SK-N-SH (cell line): ENCODE measurements at regions not wholly inside any gene's neighbourhood (a gene's known extent, or its start where the extent isn't known, plus 50 kb on each side); places are given as distances from the start of the nearest gene placed in this dataset.

Experiments
- CTCF ChIA-PET: fragments of 300-600, 350-600 bp; formaldehyde crosslinking; extraction: SDS; loops from one replicate; lab custom pipeline; 2021; lab: Yijun Ruan, JAX
- POLR2A ChIA-PET: fragments of 350-600 bp; sonication (Branson Sonifier 250); formaldehyde crosslinking; extraction: SDS; loops from one replicate; lab custom pipeline; 2020; ENCODE audit warnings: antibody characterized with exemption, inconsistent platforms; lab: Yijun Ruan, JAX
- DNase-seq: peaks from one replicate; pipeline ENCODE4 v3.0.0; 2012
- H2AFZ ChIP-seq: fragments of 200-600 bp; sonication (generic); 2 replicates; pipeline ENCODE4 v1.8.1; 2016; ENCODE audit warnings: antibody characterized with exemption, mild to moderate bottlenecking, low read depth
- H3F3A ChIP-seq: fragments of 200-600 bp; sonication (generic); replicated peaks from 2 replicates; pipeline ENCODE3; 2016; ENCODE audit warnings: antibody characterized with exemption, mild to moderate bottlenecking; ENCODE audit not compliant: insufficient read depth
- H3K27ac ChIP-seq, 2 experiments: fragments of 200-500 bp in 1 of 2; fragments of 200-600 bp in 1 of 2; sonication (Bioruptor generic) in 1 of 2; sonication (generic), shearing (Covaris generic) in 1 of 2; 2 replicates each; pipeline versions ENCODE4 v1.5.1 to v1.6.1; 2014 to 2016; ENCODE audit warnings: low read depth in 2 of 2, inconsistent platforms in 1 of 2, low read length in 1 of 2, mild to moderate bottlenecking in 1 of 2, mixed read lengths in 1 of 2
- H3K27me3 ChIP-seq: fragments of 200-600 bp; sonication (generic), shearing (Covaris generic); 2 replicates; pipeline ENCODE4 v1.6.1; 2016; ENCODE audit warnings: mixed run types; ENCODE audit not compliant: insufficient read depth
- H3K36me3 ChIP-seq, 2 experiments: fragments of 200-500 bp in 1 of 2; fragments of 200-600 bp in 1 of 2; sonication (Bioruptor generic) in 1 of 2; sonication (generic) in 1 of 2; replicated peaks in 1 of 2; 2 replicates each; pipeline versions ENCODE3 to v1.5.1; 2014 to 2016; ENCODE audit warnings: low read length in 1 of 2, mild to moderate bottlenecking in 1 of 2; ENCODE audit not compliant: insufficient read depth in 2 of 2, control insufficient read depth in 1 of 2
- H3K4me1 ChIP-seq, 2 experiments: fragments of 200-500 bp in 1 of 2; fragments of 200-600 bp in 1 of 2; sonication (Bioruptor generic) in 1 of 2; sonication (generic), shearing (Covaris generic) in 1 of 2; 2 replicates each; pipeline versions ENCODE4 v1.5.1 to v1.6.1; 2014 to 2016; ENCODE audit warnings: low read depth in 1 of 2, low read length in 1 of 2, mixed run types in 1 of 2; ENCODE audit not compliant: insufficient read depth in 2 of 2, control insufficient read depth in 1 of 2
- H3K4me2 ChIP-seq: fragments of 200-600 bp; sonication (generic), shearing (Covaris generic); 2 replicates; pipeline ENCODE4 v1.6.1; 2017; ENCODE audit warnings: mixed run types
- H3K4me3 ChIP-seq, 2 experiments: fragments of 200-500 bp in 1 of 2; fragments of 200-600 bp in 1 of 2; sonication (Bioruptor generic) in 1 of 2; sonication (generic), shearing (Covaris generic) in 1 of 2; 2 replicates each; pipeline versions ENCODE4 v1.5.1 to v1.8.1; 2014 to 2016; ENCODE audit warnings: low read depth in 2 of 2, inconsistent platforms in 1 of 2, low read length in 1 of 2, mild to moderate bottlenecking in 1 of 2, mixed read lengths in 1 of 2, moderate library complexity in 1 of 2
- H3K79me2 ChIP-seq: fragments of 200-600 bp; sonication (generic); 2 replicates; pipeline ENCODE4 v1.8.1; 2017; ENCODE audit warnings: mild to moderate bottlenecking; ENCODE audit not compliant: insufficient read depth
- H3K9ac ChIP-seq: fragments of 200-600 bp; sonication (generic); 2 replicates; pipeline ENCODE4 v1.6.1; 2017; ENCODE audit warnings: mixed run types
- H3K9me2 ChIP-seq: fragments of 200-600 bp; sonication (generic); 2 replicates; pipeline ENCODE4 v1.6.1; 2017; ENCODE audit warnings: mixed run types
- H3K9me3 ChIP-seq: fragments of 200-600 bp; sonication (generic); 2 replicates; pipeline ENCODE4 v1.6.1; 2017; ENCODE audit warnings: mixed run types, mild to moderate bottlenecking, moderate library complexity
- H4K20me1 ChIP-seq: fragments of 200-600 bp; sonication (generic); 2 replicates; pipeline ENCODE4 v1.6.1; 2017; ENCODE audit warnings: mild to moderate bottlenecking, mixed run types; ENCODE audit not compliant: insufficient read depth
- CHD2 ChIP-seq: fragments of 150-350 bp; IDR thresholded peaks from 2 replicates; pipeline ENCODE4 v1.6.1; 2018; ENCODE audit warnings: low read length; ENCODE audit not compliant: partially characterized antibody
- CTCF ChIP-seq: fragments of 200-600 bp; sonication (generic); IDR thresholded peaks from 2 replicates; pipeline ENCODE4 v1.6.1; 2017; ENCODE audit warnings: antibody characterized with exemption, mild to moderate bottlenecking, moderate library complexity
- ELF1 ChIP-seq: IDR thresholded peaks from 2 replicates; pipeline ENCODE4 v1.4.0; 2012
- EP300 ChIP-seq, 2 experiments: IDR thresholded peaks; 2 replicates each; pipeline versions ENCODE4 v1.4.0 to v1.6.1; 2012; ENCODE audit warnings: borderline replicate concordance in 1 of 2, low read depth in 1 of 2, low read length in 1 of 2
- EZH2phosphoT487 ChIP-seq: fragments of 200-600 bp; sonication (generic); IDR thresholded peaks from 2 replicates; pipeline ENCODE4 v1.6.1; 2017; ENCODE audit warnings: low read depth, mixed run types, mild to moderate bottlenecking, antibody characterized with exemption, moderate library complexity, borderline replicate concordance
- FOSL2 ChIP-seq: IDR thresholded peaks from 2 replicates; pipeline ENCODE4 v1.4.0; 2012; ENCODE audit warnings: low read depth, mild to moderate bottlenecking, moderate library complexity, borderline replicate concordance
- GABPA ChIP-seq: IDR thresholded peaks from 2 replicates; pipeline ENCODE4 v1.4.0; 2012; ENCODE audit warnings: low read depth, mild to moderate bottlenecking
- MAX ChIP-seq: IDR thresholded peaks from 2 replicates; pipeline ENCODE4 v1.4.0; 2012; ENCODE audit warnings: low read depth
- MEF2A ChIP-seq: IDR thresholded peaks from 2 replicates; pipeline ENCODE4 v1.4.0; 2012; ENCODE audit warnings: low read depth, borderline replicate concordance
- MXI1 ChIP-seq: IDR thresholded peaks from 2 replicates; pipeline ENCODE4 v1.6.1; 2012; ENCODE audit warnings: mild to moderate bottlenecking, low read depth, low read length, improper control_type of control experiment
- NRF1 ChIP-seq: IDR thresholded peaks from 2 replicates; pipeline ENCODE4 v1.6.1; 2012; ENCODE audit warnings: low read depth, mild to moderate bottlenecking, low read length
- PBX3 ChIP-seq: IDR thresholded peaks from 2 replicates; pipeline ENCODE4; 2012
- RAD21 ChIP-seq: IDR thresholded peaks from 2 replicates; pipeline ENCODE4 v1.6.1; 2012; ENCODE audit warnings: mild to moderate bottlenecking, low read length
- RCOR1 ChIP-seq: fragments of 150-350 bp; IDR thresholded peaks from 2 replicates; pipeline ENCODE4 v1.6.1; 2017; ENCODE audit warnings: antibody characterized with exemption, low read length
- SIN3A ChIP-seq: IDR thresholded peaks from 2 replicates; pipeline ENCODE4 v1.6.1; 2012; ENCODE audit warnings: low read depth, mild to moderate bottlenecking, low read length, moderate library complexity, borderline replicate concordance
- SMC3 ChIP-seq: IDR thresholded peaks from 2 replicates; pipeline ENCODE4 v1.6.1; 2012; ENCODE audit warnings: low read depth, low read length, improper control_type of control experiment
- TAF1 ChIP-seq: IDR thresholded peaks from 2 replicates; pipeline ENCODE4 v1.6.1; 2012; ENCODE audit warnings: low read depth, mild to moderate bottlenecking, low read length, moderate library complexity, borderline replicate concordance
- TCF12 ChIP-seq: IDR thresholded peaks from 2 replicates; pipeline ENCODE4 v1.4.0; 2012
- TEAD4 ChIP-seq: IDR thresholded peaks from 2 replicates; pipeline ENCODE4 v1.4.0; 2012; ENCODE audit warnings: mild to moderate bottlenecking, borderline replicate concordance; ENCODE audit not compliant: insufficient read depth
- WGBS: methylation state at CpG from one replicate; pipeline ENCODE4 v1.1.6; 2017; ENCODE audit warnings: low lambda C conversion rate; 5-methylcytosine and 5-hydroxymethylcytosine counted together

GRCh38 chr10:105743343-105744056 is 1102.4 kb downstream of the SORCS3 start (continued):
- TF ChIP-seq FOSL2 (no peak), TEAD4 (no peak), EP300 (IDR thresholded peaks at IDR 0.05; ENCODE audit: borderline replicate concordance in 1 of 2, low read depth in 1 of 2, low read length in 1 of 2) (no peak)

GRCh38 chr10:105742923-105743322 is 1101.8 kb downstream of the SORCS3 start:
- no peaks in the 10 kb centered on the region for H3K36me3 ChIP-seq
- no peak for DNase-seq
- no peak overlapping the region for H2AFZ ChIP-seq
- no peaks in the 10 kb centered on the region for H3K9me2 ChIP-seq
- 23% methylated on average over 1 of the region's 1 CpG for WGBS
- H3K9ac ChIP-seq, result no peak overlapping the region
- no peaks in the 10 kb centered on the region for H3K4me1 ChIP-seq
- no peaks in the 10 kb centered on the region for H3K27me3 ChIP-seq
- no peaks in the 10 kb centered on the region for H3F3A ChIP-seq
- POLR2A ChIA-PET, result no interaction called here
- H3K27ac ChIP-seq, result no peak overlapping the region
- no peaks in the 10 kb centered on the region for H3K79me2 ChIP-seq
- TF ChIP-seq CTCF, result no peak
- TF ChIP-seq RAD21, result no peak
- TF ChIP-seq, all 33 proteins: peak for 0
- no peaks in the 10 kb centered on the region for H4K20me1 ChIP-seq
- no peak overlapping the region for H3K4me3 ChIP-seq
- CTCF ChIA-PET, result no interaction called here
- no peaks in the 10 kb centered on the region for H3K9me3 ChIP-seq
- no peak overlapping the region for H3K4me2 ChIP-seq

GRCh38 chr10:105742184-105742583 is 1101.1 kb downstream of the SORCS3 start:
- Histone ChIP-seq H4K20me1 (no peaks in the 10 kb centered on the region), H3F3A (no peaks in the 10 kb centered on the region), H3K4me2 (no peak overlapping the region), H3K36me3 (no peaks in the 10 kb centered on the region), H3K79me2 (no peaks in the 10 kb centered on the region), H3K27ac (no peak overlapping the region), H3K9ac (no peak overlapping the region), H3K9me3 (no peaks in the 10 kb centered on the region), H2AFZ (no peak overlapping the region)
- CTCF ChIA-PET, result no interaction called here
- TF ChIP-seq CHD2, result no peak
- no peak for TF ChIP-seq TCF12
- no peak for TF ChIP-seq EZH2phosphoT487
- no peak for TF ChIP-seq RCOR1
- TF ChIP-seq FOSL2, result no peak
- no peak for TF ChIP-seq ELF1
- TF ChIP-seq TAF1, result no peak
- TF ChIP-seq EP300 (IDR thresholded peaks at IDR 0.05; ENCODE audit: borderline replicate concordance in 1 of 2, low read depth in 1 of 2, low read length in 1 of 2), result no peak
- TF ChIP-seq TEAD4, result no peak
- no peak for TF ChIP-seq MXI1
- no peak for TF ChIP-seq GABPA
- no peak for TF ChIP-seq MAX
- TF ChIP-seq NRF1, result no peak
- TF ChIP-seq SIN3A, result no peak
- TF ChIP-seq MEF2A, result no peak
- TF ChIP-seq RAD21, result no peak
- TF ChIP-seq PBX3, result no peak
- TF ChIP-seq SMC3, result no peak
- TF ChIP-seq, all 33 proteins: peak for 0
- no peak for DNase-seq
- POLR2A ChIA-PET, result no interaction called here
- H3K27me3 ChIP-seq, result no peaks in the 10 kb centered on the region
- no peaks in the 10 kb centered on the region for H3K9me2 ChIP-seq
- H3K4me1 ChIP-seq, result no peaks in the 10 kb centered on the region
- WGBS, result 20% methylated on average over 1 of the region's 1 CpG
- no peak overlapping the region for H3K4me3 ChIP-seq
